ENCODE measurements at regions not wholly inside any gene's neighbourhood (a gene's known extent, or its start where the extent isn't known, plus 50 kb on each side); places are given as distances from the start of the nearest gene placed in this dataset.

DNA sequence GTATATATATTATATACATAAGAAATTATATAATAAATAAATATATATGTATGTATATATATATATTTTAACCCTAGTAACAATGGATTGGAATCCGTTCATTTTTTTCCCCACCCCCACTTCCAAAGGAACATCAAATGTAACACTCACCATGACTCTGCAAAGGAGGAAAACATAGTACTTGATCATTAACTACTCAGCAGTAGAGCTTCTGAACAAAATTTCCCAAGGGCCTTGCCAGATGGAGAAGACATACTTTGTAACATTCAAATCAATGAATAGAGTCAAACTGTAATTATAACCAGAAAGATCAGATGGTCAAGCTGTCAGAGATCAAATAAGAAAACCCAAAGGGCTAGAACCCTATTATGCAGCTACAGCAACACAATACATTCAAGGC, 126.0 kb upstream of the CNTN1 start:
- ATAC-seq = no peak
- TF ChIP-seq, protein P1, sequence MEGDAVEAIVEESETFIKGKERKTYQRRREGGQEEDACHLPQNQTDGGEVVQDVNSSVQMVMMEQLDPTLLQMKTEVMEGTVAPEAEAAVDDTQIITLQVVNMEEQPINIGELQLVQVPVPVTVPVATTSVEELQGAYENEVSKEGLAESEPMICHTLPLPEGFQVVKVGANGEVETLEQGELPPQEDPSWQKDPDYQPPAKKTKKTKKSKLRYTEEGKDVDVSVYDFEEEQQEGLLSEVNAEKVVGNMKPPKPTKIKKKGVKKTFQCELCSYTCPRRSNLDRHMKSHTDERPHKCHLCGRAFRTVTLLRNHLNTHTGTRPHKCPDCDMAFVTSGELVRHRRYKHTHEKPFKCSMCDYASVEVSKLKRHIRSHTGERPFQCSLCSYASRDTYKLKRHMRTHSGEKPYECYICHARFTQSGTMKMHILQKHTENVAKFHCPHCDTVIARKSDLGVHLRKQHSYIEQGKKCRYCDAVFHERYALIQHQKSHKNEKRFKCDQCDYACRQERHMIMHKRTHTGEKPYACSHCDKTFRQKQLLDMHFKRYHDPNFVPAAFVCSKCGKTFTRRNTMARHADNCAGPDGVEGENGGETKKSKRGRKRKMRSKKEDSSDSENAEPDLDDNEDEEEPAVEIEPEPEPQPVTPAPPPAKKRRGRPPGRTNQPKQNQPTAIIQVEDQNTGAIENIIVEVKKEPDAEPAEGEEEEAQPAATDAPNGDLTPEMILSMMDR (IDR thresholded peaks at IDR 0.05) = no peak
- no peaks in the 10 kb centered on the region for H3K9me3 ChIP-seq
- no peaks in the 10 kb centered on the region for H3K36me3 ChIP-seq
- H3K4me1 ChIP-seq = no peaks in the 10 kb centered on the region
- no peak for DNase-seq
- H3K27ac ChIP-seq = no peak overlapping the region
- H3K4me3 ChIP-seq = no peak overlapping the region
- intact Hi-C loops (cut with DNase I) = no loop called here
- H3K27me3 ChIP-seq = no peaks in the 10 kb centered on the region

DNA sequence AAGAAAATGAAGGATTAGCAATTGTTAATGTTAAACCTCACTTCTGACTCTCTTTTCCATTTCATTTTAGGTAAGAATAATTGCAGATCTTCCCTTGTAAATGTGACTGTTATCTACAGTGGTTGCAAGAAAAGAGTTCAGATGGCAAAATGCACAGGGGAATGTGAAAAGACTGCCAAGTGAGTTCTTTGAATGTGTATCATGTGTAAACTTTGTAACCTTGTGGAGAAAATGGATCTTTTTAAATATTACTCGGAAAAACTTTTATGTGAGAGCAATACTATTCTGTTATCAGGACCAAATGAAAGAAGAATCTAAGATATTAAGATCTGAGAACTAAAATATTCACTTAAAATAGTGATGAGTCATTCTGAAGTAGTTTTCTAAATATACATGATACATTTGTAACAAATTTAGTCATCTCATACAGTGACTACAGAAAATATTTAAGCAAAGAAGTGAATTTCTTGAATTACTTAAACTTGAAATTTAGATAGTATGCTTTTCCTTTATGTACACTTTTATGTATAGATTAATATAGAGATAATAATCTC, 122.5 kb upstream of the CNTN1 start:
- H3K27ac ChIP-seq = no peak overlapping the region
- no peaks in the 10 kb centered on the region for H3K36me3 ChIP-seq
- H3K27me3 ChIP-seq = no peaks in the 10 kb centered on the region
- TF ChIP-seq, protein P1 (IDR thresholded peaks at IDR 0.05) = no peak
- H3K4me3 ChIP-seq = no peak overlapping the region
- DNase-seq (no peak), ATAC-seq (no peak)
- no peaks in the 10 kb centered on the region for H3K9me3 ChIP-seq
- intact Hi-C loops (cut with DNase I) = no loop called here
- no peaks in the 10 kb centered on the region for H3K4me1 ChIP-seq

DNA sequence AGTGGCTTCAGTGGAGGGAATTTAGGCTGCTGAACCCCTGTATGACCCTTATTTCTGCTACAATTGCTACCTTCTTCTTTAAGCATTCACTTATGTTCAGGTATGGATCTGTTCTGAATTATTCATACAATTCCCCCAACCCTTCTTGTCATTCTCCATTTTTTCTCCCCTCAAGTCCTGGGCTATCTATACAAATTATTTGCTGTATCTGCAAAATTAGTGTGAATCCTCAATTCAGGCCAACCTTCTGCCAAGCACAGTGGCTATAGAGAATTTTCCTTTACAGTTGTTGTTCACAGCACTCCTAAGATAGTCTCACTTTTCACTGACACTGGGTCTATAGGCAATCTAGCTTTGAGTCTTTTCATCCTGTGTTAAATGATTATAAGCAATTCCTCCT, 119.2 kb upstream of the CNTN1 start:
- Histone ChIP-seq H3K4me1 (no peaks in the 10 kb centered on the region), H3K36me3 (no peaks in the 10 kb centered on the region), H3K4me3 (no peak overlapping the region), H3K9me3 (no peaks in the 10 kb centered on the region), H3K27me3 (no peaks in the 10 kb centered on the region), H3K27ac (no peak overlapping the region)
- intact Hi-C loops (cut with DNase I) = no loop called here
- no peak for DNase-seq
- TF ChIP-seq, protein P1 (IDR thresholded peaks at IDR 0.05) = no peak
- no peak for ATAC-seq

DNA sequence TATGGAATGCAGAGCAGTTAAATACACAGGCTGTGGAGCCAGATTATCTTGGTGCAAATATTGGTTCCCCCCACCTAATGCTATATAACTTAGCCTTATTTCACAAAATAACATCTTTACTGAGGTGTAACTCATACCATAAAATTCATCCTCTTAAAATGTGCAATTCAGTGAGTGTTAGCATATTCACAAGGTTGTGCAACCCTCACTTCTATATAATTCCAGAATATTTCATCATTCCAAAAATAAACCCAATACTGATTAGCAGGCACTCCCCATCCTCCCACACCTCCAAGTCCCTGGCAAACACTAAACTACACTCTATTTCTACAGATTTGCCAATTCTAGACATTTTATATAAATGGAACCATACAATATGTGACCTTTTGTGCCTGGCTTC, 116.3 kb upstream of the CNTN1 start:
- Histone ChIP-seq H3K4me3 (no peak overlapping the region), H3K9me3 (no peaks in the 10 kb centered on the region), H3K36me3 (no peaks in the 10 kb centered on the region), H3K27me3 (no peaks in the 10 kb centered on the region), H3K4me1 (no peaks in the 10 kb centered on the region), H3K27ac (no peak overlapping the region)
- DNase-seq (no peak), ATAC-seq (no peak)
- TF ChIP-seq, protein P1 (IDR thresholded peaks at IDR 0.05) = no peak
- intact Hi-C loops (cut with DNase I) = no loop called here

DNA sequence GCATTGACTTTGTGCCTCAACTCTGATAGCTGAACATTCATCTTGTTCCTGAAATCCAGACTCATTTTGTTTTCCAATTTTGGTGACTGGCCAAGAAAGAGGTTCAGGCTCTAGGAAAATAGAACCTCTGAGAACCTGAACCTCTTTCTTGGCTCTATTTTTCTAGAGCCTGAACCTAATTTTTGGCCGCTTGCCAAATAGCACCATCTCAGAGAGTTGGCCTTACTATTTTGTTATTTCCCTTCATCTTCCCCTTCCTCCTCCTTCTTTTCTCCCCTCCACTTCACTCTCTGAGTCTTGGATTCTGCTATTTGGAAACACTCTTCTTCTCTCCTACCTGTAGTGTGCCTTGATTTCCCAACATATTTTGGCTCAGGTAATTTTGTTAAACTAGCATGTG, 114.4 kb upstream of the CNTN1 start:
- no peak overlapping the region for H3K27ac ChIP-seq

More for the DNA sequence above, 114.4 kb upstream of the CNTN1 start:
- no peaks in the 10 kb centered on the region for H3K36me3 ChIP-seq
- no peaks in the 10 kb centered on the region for H3K9me3 ChIP-seq
- intact Hi-C loops (cut with DNase I) = no loop called here
- ATAC-seq (no peak), DNase-seq (no peak)
- H3K27me3 ChIP-seq = no peaks in the 10 kb centered on the region
- no peak overlapping the region for H3K4me3 ChIP-seq
- no peaks in the 10 kb centered on the region for H3K4me1 ChIP-seq
- TF ChIP-seq, protein P1 (IDR thresholded peaks at IDR 0.05) = no peak
